NB4 (cell line): ENCODE measurements at regions not wholly inside any gene's neighbourhood (a gene's known extent, or its start where the extent isn't known, plus 50 kb on each side); places are given as distances from the start of the nearest gene placed in this dataset.

Experiments used
- CTCF ChIP-seq: IDR thresholded peaks from one replicate; pipeline ENCODE4 v1.5.1; 2012; ENCODE audit warnings: low read depth, low read length
- MYC ChIP-seq: IDR thresholded peaks from 2 replicates; pipeline ENCODE4 v1.6.1; 2011; ENCODE audit warnings: low read depth, low read length
- POLR2A ChIP-seq: IDR thresholded peaks from 2 replicates; pipeline ENCODE4 v1.6.1; 2011; ENCODE audit warnings: mild to moderate bottlenecking; ENCODE audit not compliant: insufficient read length; ENCODE audit errors: extremely low read depth

GRCh38 chr10:61845196-61845949 lies 56.1 kb upstream of the ARID5B start:
- no peak for TF ChIP-seq CTCF
- TF ChIP-seq POLR2A = no peak
- TF ChIP-seq MYC = no peak
